GM21737 (cell line): ENCODE measurements at regions not wholly inside any gene's neighbourhood (a gene's known extent, or its start where the extent isn't known, plus 50 kb on each side); places are given as distances from the start of the nearest gene placed in this dataset.
A peak's percentile ranks its signal among the peaks of the same experiment; 100 is the strongest.

Source experiments
- ATAC-seq: cut with Tn5 transposase; IDR thresholded peaks from one replicate; pipeline ENCODE4 v1.9.1; 2021; ENCODE audit warnings: mild to moderate bottlenecking, moderate library complexity; ENCODE audit not compliant: unreplicated experiment

DNA sequence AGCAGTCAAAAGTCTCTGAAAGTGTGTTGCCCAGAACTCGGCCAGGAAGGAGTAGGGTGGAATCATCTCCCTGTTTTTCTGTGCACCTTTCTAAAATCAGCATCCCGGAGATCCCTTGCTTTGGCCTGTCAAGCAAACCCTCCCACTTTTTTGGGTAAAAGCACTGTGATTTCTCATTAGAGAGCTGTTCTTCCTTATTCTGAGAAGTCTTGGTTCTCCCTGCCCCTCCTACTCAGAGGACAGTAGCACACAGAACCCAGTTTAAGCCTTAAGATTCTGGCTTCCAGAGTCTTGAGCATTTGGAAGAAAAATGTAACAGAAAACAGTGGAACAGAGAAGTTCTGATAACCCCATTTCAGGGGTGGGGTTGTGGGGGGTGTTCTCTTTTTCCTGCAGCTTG is 52.6 kb upstream of the KATNAL1 start:
- no peak for ATAC-seq

GRCh38 chr13:30360586-30360985 is 53.2 kb upstream of the KATNAL1 start:
- no peak for ATAC-seq

- no peak for ATAC-seq
Observed at GRCh38 chr13:30362005-30362788, 54.8 kb upstream of the KATNAL1 start.

DNA sequence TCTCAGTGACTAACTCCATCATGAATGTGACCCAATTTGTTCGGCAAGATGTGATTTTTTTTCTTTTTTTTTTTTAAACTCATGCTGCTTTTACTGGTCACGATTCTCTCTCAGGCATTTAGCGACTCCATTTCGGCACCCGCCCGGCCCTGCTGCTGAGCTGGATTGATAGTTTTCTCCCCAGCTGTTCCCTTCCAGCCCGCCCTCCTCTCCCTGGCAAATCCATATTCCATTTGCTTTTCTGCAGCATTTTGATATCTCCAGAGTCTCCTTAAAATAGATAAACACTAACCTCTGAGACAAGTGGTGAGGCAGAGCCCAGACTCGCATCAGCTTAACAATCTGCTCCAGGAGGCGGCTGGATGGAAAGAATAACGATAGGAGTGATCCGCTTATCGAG is 55.5 kb upstream of the KATNAL1 start:
- no peak for ATAC-seq

DNA sequence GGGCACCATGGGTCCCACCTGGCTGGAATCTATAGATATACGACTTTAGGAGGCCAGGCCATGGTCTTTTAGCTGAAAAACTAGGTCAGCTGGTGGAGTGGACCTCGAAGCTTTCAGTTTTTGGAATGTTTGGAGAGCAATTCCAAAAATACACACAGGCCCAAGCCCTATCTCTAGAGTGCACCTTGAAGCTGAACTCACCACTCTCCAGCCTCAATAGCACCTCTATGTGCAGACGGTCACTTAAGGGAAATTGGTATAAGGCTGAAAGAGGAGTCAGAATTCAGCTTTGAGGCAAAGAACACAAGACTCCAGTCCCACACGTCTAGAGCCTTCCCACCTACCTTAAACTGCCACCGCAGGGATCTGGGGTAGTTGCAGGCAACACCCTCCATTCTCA is 56.4 kb upstream of the KATNAL1 start:
- ATAC-seq = no peak

- no peak for ATAC-seq
Observed at GRCh38 chr13:30364133-30364532, 56.8 kb upstream of the KATNAL1 start.

DNA sequence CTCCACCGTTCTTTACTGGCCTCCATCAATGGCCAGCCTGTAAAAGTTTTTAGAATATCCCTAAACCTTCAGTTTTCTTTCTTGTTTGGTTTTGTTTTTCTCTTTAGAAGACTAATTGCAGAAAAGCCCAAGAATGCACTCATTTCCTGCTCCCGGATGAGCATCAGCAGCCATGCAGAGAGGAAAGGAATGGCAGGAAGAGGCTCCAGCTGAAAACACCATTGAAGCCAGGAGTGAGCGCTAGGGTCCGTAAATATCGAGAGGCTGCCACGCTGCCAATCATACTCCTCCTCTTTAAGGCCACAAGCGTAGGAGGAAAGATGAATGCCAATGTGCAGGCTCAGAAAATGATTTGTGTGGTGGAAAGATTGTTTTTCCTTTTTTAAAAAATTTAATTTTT is 57.4 kb upstream of the UBE2L5 start:
- no peak for ATAC-seq

DNA sequence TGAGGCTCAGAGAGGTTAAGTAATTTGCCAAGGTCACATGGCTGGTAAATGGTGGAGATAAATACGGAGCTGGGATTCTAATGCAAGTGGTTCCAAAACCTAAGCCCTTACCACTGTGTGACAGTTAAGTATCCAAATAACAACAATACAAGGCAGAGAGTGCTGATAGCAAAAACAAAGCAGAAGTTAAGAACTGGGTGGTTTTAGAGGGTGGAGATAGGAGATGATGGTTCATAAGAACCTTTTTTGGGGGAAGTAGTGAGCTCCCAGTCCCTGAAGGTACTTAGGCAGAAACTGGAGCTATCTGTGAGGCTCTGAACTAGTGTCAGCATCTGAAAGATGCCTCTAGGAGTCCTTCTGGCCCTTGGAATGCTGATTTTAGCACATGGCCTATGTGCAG is 56.2 kb upstream of the UBE2L5 start:
- ATAC-seq = no peak

GRCh38 chr13:30367296-30367695 is 55.0 kb upstream of the UBE2L5 start:
- no peak for ATAC-seq

GRCh38 chr13:30370146-30370545 is 52.1 kb upstream of the UBE2L5 start:
- ATAC-seq = no peak

DNA sequence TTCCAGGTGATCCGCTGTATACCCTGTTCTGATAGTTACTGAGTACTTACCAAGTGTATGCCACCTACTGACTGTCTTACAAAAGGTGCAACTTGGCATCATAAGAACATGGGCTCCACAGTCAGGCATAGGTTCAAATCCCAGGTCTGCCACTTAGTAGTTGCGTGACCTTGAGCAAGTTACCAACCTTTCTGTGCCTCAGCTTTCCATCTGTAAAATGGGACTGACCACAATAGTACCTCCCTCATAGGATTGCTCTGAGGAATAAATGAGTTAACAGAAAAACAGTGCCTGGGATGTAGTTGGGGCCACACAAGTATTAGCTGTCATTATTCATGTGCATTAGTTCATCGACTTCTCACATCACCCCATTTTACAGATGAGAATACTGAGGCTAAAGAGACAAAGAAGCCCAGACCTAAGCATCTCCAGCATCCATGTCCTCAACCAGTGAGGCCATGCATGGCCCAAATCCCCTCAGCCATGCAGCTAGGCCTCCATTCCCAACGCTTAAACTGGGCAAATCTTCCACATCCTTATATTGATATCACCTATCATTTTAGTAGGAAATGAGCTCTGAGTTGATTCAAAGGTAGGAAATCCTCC is 51.3 kb upstream of the UBE2L5 start:
- ATAC-seq = no peak

- peak; percentile 66 for ATAC-seq
Observed at GRCh38 chr13:30371649-30372265, 50.5 kb upstream of the UBE2L5 start.
